EH (cell line): ENCODE measurements at regions not wholly inside any gene's neighbourhood (a gene's known extent, or its start where the extent isn't known, plus 50 kb on each side); places are given as distances from the start of the nearest gene placed in this dataset.

Experiments
- DNase-seq: peaks from one replicate; pipeline ENCODE4 v3.0.0-alpha.2; 2015; ENCODE audit warnings: low read depth

DNA sequence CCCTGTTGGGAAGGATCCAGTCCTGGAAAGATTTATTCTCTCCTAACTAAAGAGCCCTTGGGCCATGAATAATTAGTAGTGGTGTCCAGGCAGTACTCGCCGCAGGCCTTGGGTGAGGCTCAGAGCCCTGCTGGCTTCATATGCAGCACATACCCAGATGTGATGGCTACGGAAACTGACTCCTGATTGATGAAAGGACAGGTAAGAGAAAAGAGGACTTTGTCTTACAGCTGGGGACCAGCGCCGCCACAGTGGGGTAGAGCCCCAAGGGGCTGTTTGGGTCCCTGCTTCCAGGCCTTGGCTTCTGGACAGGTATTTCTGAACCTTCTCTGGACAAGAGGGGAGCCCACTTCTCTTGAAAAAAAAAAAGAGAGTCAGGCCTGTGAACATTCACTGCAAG, 1680.8 kb downstream of the EFNB2 start:
- DNase-seq, result no peak

DNA sequence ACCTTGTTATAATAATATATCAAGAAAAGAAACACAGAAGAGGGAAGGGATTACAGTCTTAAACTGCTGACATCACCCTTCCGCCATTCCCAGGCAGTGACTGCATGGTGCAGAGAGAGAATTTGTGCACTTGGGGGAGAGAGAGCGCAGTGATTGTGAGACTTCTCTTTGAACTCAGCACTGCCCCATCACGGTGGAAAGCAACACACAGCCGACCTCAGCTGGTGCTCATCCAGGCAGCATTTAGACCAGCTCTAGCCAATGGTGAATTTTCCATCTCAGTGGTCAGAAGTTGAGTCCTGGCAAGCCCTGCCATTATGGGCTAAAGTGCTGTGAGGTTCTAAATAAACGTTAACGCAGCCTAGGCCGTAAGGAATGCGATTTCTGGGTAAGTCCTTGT, 1681.5 kb downstream of the EFNB2 start:
- DNase-seq, result no peak

- DNase-seq, result no peak
Observed at GRCh38 chr13:104847922-104848321, 1687.5 kb downstream of the EFNB2 start.

DNA sequence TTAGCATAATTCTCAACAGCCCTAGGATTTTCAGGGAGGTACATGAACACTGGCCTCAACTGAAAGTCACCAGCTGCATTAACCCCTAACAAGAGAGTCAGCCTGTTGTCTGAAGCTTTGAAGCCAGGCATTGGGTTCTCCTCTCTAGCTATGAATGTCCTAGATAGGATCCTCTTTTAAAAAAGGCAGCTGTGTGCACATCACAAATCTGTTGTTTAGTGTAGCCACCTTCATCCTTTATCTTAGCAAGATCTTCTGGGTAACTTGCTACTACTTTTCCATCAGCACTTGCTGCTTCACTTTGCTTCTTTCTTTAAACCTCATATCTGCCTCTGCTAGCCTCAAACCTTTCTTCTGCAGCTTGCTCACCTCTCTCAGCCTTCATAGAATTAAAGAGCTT, 1692.1 kb downstream of the EFNB2 start:
- DNase-seq, result no peak

GRCh38 chr13:104841110-104841509, 1694.4 kb downstream of the EFNB2 start:
- no peak for DNase-seq

- no peak for DNase-seq
Observed at GRCh38 chr13:104837756-104838155, 1697.7 kb downstream of the EFNB2 start.

- no peak for DNase-seq
Observed at GRCh38 chr13:104833221-104833620, 1702.2 kb downstream of the EFNB2 start.

DNA sequence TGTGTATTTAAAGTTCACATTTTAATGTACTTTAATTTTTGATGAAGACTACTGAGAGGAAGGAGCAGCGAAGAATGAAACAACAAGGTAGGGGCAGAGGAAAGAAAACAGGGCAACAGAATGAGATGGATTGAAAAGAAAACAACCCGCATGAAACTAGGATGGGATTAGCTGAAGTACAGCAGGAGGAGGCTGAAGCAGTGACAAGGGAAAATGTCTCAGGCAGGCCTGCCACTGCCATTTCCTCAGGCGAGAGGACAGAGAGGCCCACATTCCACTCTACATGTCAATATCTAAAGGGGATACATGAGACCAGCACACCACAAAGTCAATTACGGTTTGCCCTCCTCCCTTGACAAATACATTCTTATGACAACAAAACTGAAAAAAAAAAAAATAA, 1703.2 kb downstream of the EFNB2 start:
- DNase-seq, result no peak

- DNase-seq, result no peak
Observed at GRCh38 chr13:104831831-104832230, 1703.6 kb downstream of the EFNB2 start.

DNA sequence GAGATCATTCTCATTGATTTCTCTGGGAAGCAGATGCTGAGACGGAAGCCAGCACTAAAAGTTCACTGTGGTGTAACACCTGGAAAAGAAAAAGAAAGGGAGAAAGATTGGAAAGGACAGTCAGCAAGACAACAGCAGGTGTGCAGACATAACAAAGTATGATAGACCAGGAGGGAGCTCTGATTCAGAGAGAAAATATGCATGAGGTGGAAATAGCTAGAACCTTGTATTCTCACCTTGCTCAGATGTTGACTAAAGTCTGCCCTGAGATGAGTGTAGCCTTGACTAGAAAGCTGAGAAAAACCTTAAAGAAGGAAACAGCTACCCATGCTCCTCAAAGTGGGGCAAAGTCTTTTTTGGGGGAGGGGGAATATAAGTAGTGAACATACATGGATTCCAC, 1711.8 kb downstream of the EFNB2 start:
- no peak for DNase-seq

GRCh38 chr13:104823071-104823470, 1712.4 kb downstream of the EFNB2 start:
- DNase-seq, result no peak

- no peak for DNase-seq
Observed at GRCh38 chr13:104817271-104817670, 1718.2 kb downstream of the EFNB2 start.

DNA sequence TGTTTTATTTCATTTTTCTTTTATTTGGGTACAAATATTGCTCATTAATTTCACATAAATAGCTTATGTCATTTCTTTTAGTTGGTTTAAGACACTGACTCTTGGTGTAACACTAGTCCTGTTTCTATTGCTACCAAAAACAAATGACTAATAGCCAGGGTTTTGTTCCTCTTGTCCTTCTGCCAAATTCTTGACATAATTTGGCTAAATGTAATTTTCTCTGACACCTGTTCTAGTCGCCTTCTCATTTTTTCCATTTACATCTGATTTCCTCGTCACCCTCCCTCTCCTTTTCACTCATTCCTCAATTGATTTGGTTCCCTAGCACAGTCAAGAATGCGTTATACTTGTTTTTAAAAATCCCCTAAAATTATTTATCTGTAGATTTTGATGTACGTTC, 1718.7 kb downstream of the EFNB2 start:
- no peak for DNase-seq

DNA sequence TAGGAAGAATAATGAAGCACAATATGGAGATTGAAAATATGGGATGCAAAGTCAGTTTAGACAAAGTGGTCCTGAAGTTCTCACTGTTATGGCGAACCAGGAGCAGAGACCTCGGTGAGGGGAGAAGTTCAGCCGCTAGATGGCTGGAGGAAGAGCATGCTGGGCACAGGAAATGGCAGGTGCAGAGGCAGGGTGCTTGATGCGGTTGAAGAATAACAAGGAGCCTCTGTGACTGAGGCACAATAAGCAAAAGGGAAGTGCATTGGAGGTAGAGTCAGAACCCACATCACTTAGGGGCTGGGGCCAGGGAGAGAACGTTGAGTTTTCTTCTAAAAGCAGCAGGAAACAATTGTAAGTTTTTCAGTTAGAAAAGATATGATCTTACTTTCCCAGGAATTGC, 1725.2 kb downstream of the EFNB2 start:
- no peak for DNase-seq

DNA sequence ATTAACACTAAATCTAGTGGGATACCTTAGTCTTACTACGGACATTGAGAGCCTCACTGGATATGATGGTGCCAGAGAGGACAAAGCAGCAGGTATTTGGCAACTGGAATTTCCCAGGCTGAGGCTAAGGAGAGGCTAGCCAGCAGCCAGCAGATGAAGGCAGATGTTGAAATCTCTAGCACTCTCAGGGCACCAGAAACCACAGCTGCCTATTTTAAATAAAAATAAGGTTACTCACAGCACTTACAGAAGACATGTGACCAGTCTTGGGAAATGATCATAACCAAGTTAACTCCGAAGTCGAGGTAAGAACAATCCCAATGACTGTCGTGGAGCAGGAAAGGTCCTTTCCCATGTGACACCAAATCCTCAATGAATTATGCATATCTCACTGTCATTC, 1726.0 kb downstream of the EFNB2 start:
- no peak for DNase-seq

DNA sequence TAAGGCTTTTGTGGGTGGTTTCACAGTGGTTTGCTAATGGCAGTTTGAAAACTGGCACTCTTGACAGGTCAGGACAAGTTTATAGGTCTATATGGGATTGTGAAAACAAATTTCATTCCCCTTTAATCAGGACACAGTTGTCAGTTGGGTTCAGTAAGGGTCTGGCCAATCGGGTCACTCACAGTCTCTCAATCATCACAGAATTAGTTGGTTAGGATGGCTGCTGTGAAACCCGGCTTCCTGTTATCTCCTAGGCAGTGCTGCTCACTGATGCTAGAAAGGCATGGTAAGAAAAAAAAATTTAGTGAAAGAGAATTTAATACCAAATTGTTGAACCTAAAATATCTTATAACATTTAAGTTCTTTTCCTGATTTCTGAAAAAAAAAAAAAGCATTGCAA, 1730.1 kb downstream of the EFNB2 start:
- no peak for DNase-seq

GRCh38 chr13:104799152-104799551, 1732.9 kb upstream of the SLC10A2 start:
- no peak for DNase-seq

DNA sequence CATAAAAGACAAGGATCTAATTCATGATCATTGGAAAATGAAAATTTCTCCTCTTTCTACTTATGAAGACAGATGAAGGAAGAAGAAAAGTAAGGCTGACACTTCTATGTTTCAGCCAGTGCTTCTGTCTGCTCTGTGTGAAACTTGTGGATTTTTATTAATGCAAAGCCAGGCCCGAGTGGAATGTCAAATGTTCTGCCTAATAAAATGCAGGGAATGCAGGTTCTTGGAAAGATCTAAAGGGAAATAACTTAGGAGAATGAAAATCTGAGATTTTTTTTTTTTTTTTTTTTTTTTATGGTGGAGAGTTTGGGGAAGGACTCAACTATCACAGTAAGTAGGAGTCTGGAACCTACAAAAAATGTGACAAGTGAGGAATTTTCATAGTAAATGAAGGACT, 1732.3 kb upstream of the SLC10A2 start:
- DNase-seq, result no peak

DNA sequence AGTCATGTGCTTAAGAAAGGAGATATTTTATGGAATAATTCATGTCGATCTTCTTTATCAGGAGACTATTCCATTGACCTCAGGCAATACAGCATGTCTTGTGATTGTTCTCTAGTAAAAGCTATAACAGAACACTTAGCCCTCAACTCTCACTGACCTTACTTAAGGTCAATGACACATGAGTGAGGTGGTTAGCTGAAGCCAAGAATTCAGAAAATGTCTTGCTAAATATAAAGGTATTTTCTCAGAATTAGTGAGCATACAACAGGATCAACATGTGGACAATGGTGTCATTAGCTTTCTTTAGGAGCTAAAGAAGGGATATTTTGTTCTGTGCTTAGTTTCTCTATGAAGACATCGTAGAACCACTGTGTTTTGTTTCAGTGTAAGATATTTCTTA, 1730.4 kb upstream of the SLC10A2 start:
- DNase-seq, result no peak

DNA sequence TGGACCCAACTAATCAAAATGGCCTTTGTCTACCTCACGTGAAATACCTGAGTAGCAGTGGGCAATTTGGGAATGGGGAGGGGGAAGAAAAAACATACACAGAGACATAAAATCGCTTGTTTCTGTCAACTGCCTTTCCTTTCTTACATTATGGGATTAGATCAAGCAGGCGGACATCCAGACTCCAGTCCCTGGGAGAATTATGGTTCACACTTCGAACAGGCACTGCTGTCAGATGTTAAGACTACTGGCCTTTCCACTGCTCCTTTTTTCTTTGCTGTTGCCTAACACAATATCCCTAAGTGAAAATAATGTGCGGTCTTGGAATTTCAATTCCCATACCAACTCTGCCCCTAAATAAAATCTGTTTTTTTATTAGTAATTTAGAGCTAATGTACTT, 1719.7 kb upstream of the SLC10A2 start:
- no peak for DNase-seq

GRCh38 chr13:104784891-104785290, 1718.7 kb upstream of the SLC10A2 start:
- no peak for DNase-seq

DNA sequence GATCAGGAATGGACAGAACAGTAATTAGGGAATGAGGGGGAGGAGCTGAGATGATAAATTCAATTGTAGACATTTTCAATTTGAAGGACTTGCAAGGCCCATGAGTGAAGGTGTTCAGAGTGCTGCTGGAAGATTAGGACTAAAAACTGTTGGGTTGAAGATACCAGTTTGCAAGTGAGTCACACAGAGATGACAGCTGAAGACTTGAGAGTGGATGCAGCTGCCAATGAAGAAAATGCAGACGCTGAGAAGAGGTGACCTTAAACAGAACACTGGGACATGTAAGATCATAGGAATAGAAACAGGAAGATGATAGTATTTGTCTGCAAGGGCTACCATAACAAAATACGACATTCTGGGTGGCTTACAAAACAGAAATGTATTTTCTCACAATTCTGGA, 1716.5 kb upstream of the SLC10A2 start:
- DNase-seq, result no peak

GRCh38 chr13:104779311-104779993, 1713.2 kb upstream of the SLC10A2 start:
- no peak for DNase-seq

DNA sequence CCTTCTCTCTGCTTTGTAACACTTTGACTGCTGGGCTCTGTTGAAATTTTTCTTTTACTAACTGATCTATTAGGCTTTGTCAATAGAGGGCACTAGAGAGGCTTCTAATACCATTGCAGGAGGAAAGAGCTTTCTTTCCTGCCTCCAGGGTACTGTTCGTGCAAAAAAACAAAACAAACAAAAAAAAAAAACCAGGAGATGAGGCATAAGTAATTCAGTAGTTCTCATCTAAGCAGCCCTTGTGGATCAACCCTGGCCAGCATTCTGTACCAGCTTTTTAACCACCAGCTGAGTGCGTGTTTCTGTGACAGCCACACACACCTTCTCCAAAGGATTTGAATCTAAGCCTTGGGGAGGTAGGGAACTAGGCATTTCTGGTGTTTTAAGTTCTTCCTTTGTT, 1707.6 kb upstream of the SLC10A2 start:
- peak; percentile 15 for DNase-seq

GRCh38 chr13:104769545-104769944, 1703.3 kb upstream of the SLC10A2 start:
- DNase-seq, result no peak
